Immature natural killer cell (primary cell): ENCODE measurements at regions not wholly inside any gene's neighbourhood (a gene's known extent, or its start where the extent isn't known, plus 50 kb on each side); places are given as distances from the start of the nearest gene placed in this dataset.

ENCODE experiments used
- DNase-seq, 3 donors: peaks; one replicate each; pipeline ENCODE4 v3.0.0; 2022; ENCODE audit warnings: mixed read lengths in 1 of 3
- H3K27ac Mint-ChIP-seq, 6 donors: one replicate each; pipeline ENCODE4 v1.8.0; 2020; ENCODE audit warnings: mixed read lengths in 6 of 6, mild to moderate bottlenecking in 5 of 6, inconsistent platforms in 4 of 6, moderate library complexity in 3 of 6
- H3K27me3 Mint-ChIP-seq, 3 donors: one replicate each; pipeline ENCODE4 v1.8.0; 2020 to 2021; ENCODE audit warnings: low read depth in 3 of 3, mild to moderate bottlenecking in 3 of 3, mixed read lengths in 3 of 3, moderate library complexity in 3 of 3, inconsistent platforms in 1 of 3
- H3K36me3 Mint-ChIP-seq, 3 donors: one replicate each; pipeline ENCODE4 v1.8.0; 2020; ENCODE audit warnings: mixed read lengths in 3 of 3, inconsistent platforms in 2 of 3, mild to moderate bottlenecking in 2 of 3
- H3K4me1 Mint-ChIP-seq, 2 donors: one replicate each; pipeline ENCODE4 v1.8.0; 2020; ENCODE audit warnings: inconsistent platforms in 2 of 2, mild to moderate bottlenecking in 2 of 2, mixed read lengths in 2 of 2, moderate library complexity in 1 of 2
- H3K4me3 Mint-ChIP-seq, 5 donors: one replicate each; pipeline ENCODE4 v1.8.0; 2020; ENCODE audit warnings: mild to moderate bottlenecking in 5 of 5, mixed read lengths in 5 of 5, inconsistent platforms in 3 of 5, moderate library complexity in 3 of 5
- H3K9me3 Mint-ChIP-seq, 6 donors: one replicate each; pipeline ENCODE4 v1.8.0; 2020; ENCODE audit warnings: mild to moderate bottlenecking in 6 of 6, mixed read lengths in 6 of 6, inconsistent platforms in 4 of 6, moderate library complexity in 3 of 6

GRCh38 chr5:121377461-121377860, 474.2 kb upstream of the FTMT start:
- no peak for DNase-seq
- peaks cover 7 to 40% (median 26%) of the 10 kb centered on the region in 6 donors for H3K9me3 Mint-ChIP-seq
- H3K4me3 Mint-ChIP-seq, result no peak overlapping the region
- H3K27me3 Mint-ChIP-seq, result no peaks in the 10 kb centered on the region
- H3K4me1 Mint-ChIP-seq, result no peaks in the 10 kb centered on the region
- H3K27ac Mint-ChIP-seq, result no peak overlapping the region
- peaks cover 0 to 3% (median 0%) of the 10 kb centered on the region in 3 donors for H3K36me3 Mint-ChIP-seq

- Mint-ChIP-seq H3K36me3 (peaks cover 0 to 3% (median 0%) of the 10 kb centered on the region in 3 donors), H3K4me1 (no peaks in the 10 kb centered on the region), H3K27me3 (no peaks in the 10 kb centered on the region), H3K9me3 (peaks cover 4 to 34% (median 21%) of the 10 kb centered on the region in 6 donors), H3K4me3 (no peak overlapping the region), H3K27ac (no peak overlapping the region)
- no peak for DNase-seq
Observed at GRCh38 chr5:121378046-121378445, 473.6 kb upstream of the FTMT start.

GRCh38 chr5:121378559-121379359, 472.9 kb upstream of the FTMT start:
- no peak overlapping the region for H3K4me3 Mint-ChIP-seq
- no peak overlapping the region for H3K27ac Mint-ChIP-seq
- H3K4me1 Mint-ChIP-seq, result no peaks in the 10 kb centered on the region
- H3K36me3 Mint-ChIP-seq, result peaks cover 0 to 3% (median 0%) of the 10 kb centered on the region in 3 donors
- peaks cover 4 to 34% (median 17%) of the 10 kb centered on the region in 6 donors for H3K9me3 Mint-ChIP-seq
- no peak for DNase-seq
- H3K27me3 Mint-ChIP-seq, result no peaks in the 10 kb centered on the region

GRCh38 chr5:121380066-121380465, 471.6 kb upstream of the FTMT start:
- no peaks in the 10 kb centered on the region for H3K27me3 Mint-ChIP-seq
- H3K4me1 Mint-ChIP-seq, result no peaks in the 10 kb centered on the region
- no peak for DNase-seq

GRCh38 chr5:121384359-121384758, 467.3 kb upstream of the FTMT start:
- Mint-ChIP-seq H3K4me3 (no peak overlapping the region), H3K27ac (no peak overlapping the region), H3K36me3 (no peaks in the 10 kb centered on the region), H3K27me3 (no peaks in the 10 kb centered on the region), H3K4me1 (no peaks in the 10 kb centered on the region), H3K9me3 (peaks cover 4 to 29% (median 15%) of the 10 kb centered on the region in 6 donors)
- DNase-seq, result no peak

More at GRCh38 chr5:121380066-121380465, 471.6 kb upstream of the FTMT start:
- Mint-ChIP-seq H3K27ac (no peak overlapping the region), H3K9me3 (peaks cover 4 to 35% (median 18%) of the 10 kb centered on the region in 6 donors), H3K4me3 (no peak overlapping the region), H3K36me3 (peaks cover 0 to 3% (median 0%) of the 10 kb centered on the region in 3 donors)

- peaks cover 0 to 1% (median 0%) of the 10 kb centered on the region in 3 donors for H3K27me3 Mint-ChIP-seq
- no peak overlapping the region for H3K4me3 Mint-ChIP-seq
- no peak for DNase-seq
- no peaks in the 10 kb centered on the region for H3K36me3 Mint-ChIP-seq
- H3K9me3 Mint-ChIP-seq, result peaks cover 4 to 33% (median 13%) of the 10 kb centered on the region in 6 donors
- no peak overlapping the region for H3K27ac Mint-ChIP-seq
- H3K4me1 Mint-ChIP-seq, result no peaks in the 10 kb centered on the region
Observed at GRCh38 chr5:121386334-121386733, 465.3 kb upstream of the FTMT start.

GRCh38 chr5:121396716-121397115, 455.0 kb upstream of the FTMT start:
- no peak overlapping the region for H3K4me3 Mint-ChIP-seq
- DNase-seq, result no peak
- no peaks in the 10 kb centered on the region for H3K36me3 Mint-ChIP-seq
- no peaks in the 10 kb centered on the region for H3K27me3 Mint-ChIP-seq
- peaks cover 0 to 34% (median 8%) of the 10 kb centered on the region in 6 donors for H3K9me3 Mint-ChIP-seq
- H3K27ac Mint-ChIP-seq, result no peak overlapping the region
- H3K4me1 Mint-ChIP-seq, result no peaks in the 10 kb centered on the region

GRCh38 chr5:121399879-121400278, 451.8 kb upstream of the FTMT start:
- Mint-ChIP-seq H3K36me3 (no peaks in the 10 kb centered on the region), H3K9me3 (peaks cover 2 to 38% (median 15%) of the 10 kb centered on the region in 6 donors), H3K27me3 (no peaks in the 10 kb centered on the region), H3K4me1 (no peaks in the 10 kb centered on the region), H3K4me3 (no peak overlapping the region), H3K27ac (no peak overlapping the region)
- DNase-seq, result no peak

GRCh38 chr5:121408778-121409177, 442.9 kb upstream of the FTMT start:
- H3K27ac Mint-ChIP-seq, result no peak overlapping the region
- no peaks in the 10 kb centered on the region for H3K4me1 Mint-ChIP-seq
- H3K9me3 Mint-ChIP-seq, result peaks cover 2 to 39% (median 12%) of the 10 kb centered on the region in 6 donors
- H3K27me3 Mint-ChIP-seq, result peaks cover 0 to 2% (median 0%) of the 10 kb centered on the region in 3 donors
- DNase-seq, result no peak
- no peaks in the 10 kb centered on the region for H3K36me3 Mint-ChIP-seq
- H3K4me3 Mint-ChIP-seq, result no peak overlapping the region

- DNase-seq, result no peak
- no peaks in the 10 kb centered on the region for H3K4me1 Mint-ChIP-seq
- no peaks in the 10 kb centered on the region for H3K36me3 Mint-ChIP-seq
- no peak overlapping the region for H3K27ac Mint-ChIP-seq
- peaks cover 0 to under 1% (median 0%) of the 10 kb centered on the region in 3 donors for H3K27me3 Mint-ChIP-seq
- no peak overlapping the region for H3K4me3 Mint-ChIP-seq
- H3K9me3 Mint-ChIP-seq, result peaks cover 3 to 40% (median 19%) of the 10 kb centered on the region in 6 donors
Observed at GRCh38 chr5:121415270-121415669, 436.4 kb upstream of the FTMT start.

- DNase-seq, result no peak
- Mint-ChIP-seq H3K27me3 (no peaks in the 10 kb centered on the region), H3K27ac (no peak overlapping the region), H3K4me3 (no peak overlapping the region), H3K4me1 (no peaks in the 10 kb centered on the region), H3K9me3 (peaks cover 2 to 38% (median 23%) of the 10 kb centered on the region in 6 donors), H3K36me3 (no peaks in the 10 kb centered on the region)
Observed at GRCh38 chr5:121421646-121422045, 430.0 kb upstream of the FTMT start.

- Mint-ChIP-seq H3K4me1 (no peaks in the 10 kb centered on the region), H3K36me3 (no peaks in the 10 kb centered on the region)
Observed at GRCh38 chr5:121424976-121425375, 426.7 kb upstream of the FTMT start.

GRCh38 chr5:121426153-121426552, 425.5 kb upstream of the FTMT start:
- H3K27ac Mint-ChIP-seq, result no peak overlapping the region
- no peak for DNase-seq
- peaks cover 3 to 38% (median 18%) of the 10 kb centered on the region in 6 donors for H3K9me3 Mint-ChIP-seq
- H3K27me3 Mint-ChIP-seq, result no peaks in the 10 kb centered on the region
- H3K4me1 Mint-ChIP-seq, result no peaks in the 10 kb centered on the region
- no peaks in the 10 kb centered on the region for H3K36me3 Mint-ChIP-seq
- H3K4me3 Mint-ChIP-seq, result no peak overlapping the region

More at GRCh38 chr5:121424976-121425375, 426.7 kb upstream of the FTMT start:
- DNase-seq, result no peak
- Mint-ChIP-seq H3K4me3 (no peak overlapping the region), H3K9me3 (peaks cover 3 to 40% (median 18%) of the 10 kb centered on the region in 6 donors), H3K27me3 (no peaks in the 10 kb centered on the region), H3K27ac (no peak overlapping the region)

- no peaks in the 10 kb centered on the region for H3K27me3 Mint-ChIP-seq
- peaks cover 3 to 28% (median 8%) of the 10 kb centered on the region in 6 donors for H3K9me3 Mint-ChIP-seq
- no peak overlapping the region for H3K27ac Mint-ChIP-seq
- H3K4me1 Mint-ChIP-seq, result no peaks in the 10 kb centered on the region
- no peaks in the 10 kb centered on the region for H3K36me3 Mint-ChIP-seq
- DNase-seq, result no peak
- no peak overlapping the region for H3K4me3 Mint-ChIP-seq
Observed at GRCh38 chr5:121429761-121430160, 421.9 kb upstream of the FTMT start.
